IPS DF 19.7 (cell line): ENCODE measurements at regions not wholly inside any gene's neighbourhood (a gene's known extent, or its start where the extent isn't known, plus 50 kb on each side); places are given as distances from the start of the nearest gene placed in this dataset.

Experiments used
- DNase-seq: peaks from one replicate; pipeline ENCODE4 v3.0.0-alpha.2; 2013; ENCODE audit warnings: low read depth, low spot score

- DNase-seq: no peak
These were observed 103.1 kb upstream of the GAP43 start for GRCh38 chr3:115520241-115520640.

DNA sequence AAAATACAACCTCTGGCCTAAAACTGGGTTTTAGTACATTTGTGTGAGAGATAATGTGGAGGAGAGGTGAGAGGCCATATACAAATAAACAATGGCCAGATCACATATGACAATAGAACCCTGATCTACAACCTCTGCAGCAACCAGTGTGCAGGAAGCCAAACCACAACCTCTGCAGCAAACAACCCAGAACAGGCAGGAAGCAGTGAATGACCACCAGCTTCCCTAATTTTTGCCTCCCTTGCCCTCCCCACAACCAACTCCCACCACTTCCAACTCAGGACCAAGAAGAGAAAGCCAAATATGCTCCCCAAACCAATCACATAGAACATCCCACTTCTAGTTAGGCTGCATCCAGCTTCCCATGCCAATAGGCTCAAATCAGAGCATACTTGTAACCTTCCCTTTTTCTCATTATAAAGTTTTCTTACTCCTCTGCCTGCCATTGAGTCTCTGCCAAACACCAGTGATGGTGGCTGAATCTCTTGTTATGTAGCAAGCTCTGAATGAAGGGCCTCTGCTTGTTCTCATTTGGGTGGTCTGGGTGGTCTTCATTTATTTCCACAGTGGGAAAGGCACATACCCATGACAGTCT is 102.6 kb upstream of the GAP43 start:
- DNase-seq: no peak

DNA sequence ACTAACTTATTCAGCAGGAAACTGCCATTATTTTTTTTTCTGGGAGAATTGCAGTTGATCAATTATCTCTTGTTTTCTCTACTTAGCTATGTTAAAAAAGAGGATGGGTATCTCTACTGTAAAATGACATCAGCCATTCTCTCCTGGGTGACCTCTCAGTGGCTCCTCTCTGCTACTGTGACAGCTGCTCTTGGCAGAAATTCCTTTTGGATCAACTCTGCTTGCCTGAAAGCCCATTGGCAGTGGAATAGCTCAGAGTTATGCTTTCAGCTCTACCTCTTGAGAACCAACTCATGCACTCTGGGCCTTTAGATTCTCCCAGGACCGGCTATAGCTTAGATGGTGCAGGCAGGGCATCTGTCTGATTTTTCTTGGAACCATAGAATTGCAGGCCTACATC is 99.9 kb upstream of the GAP43 start:
- DNase-seq: no peak

- no peak for DNase-seq
These were observed 98.8 kb upstream of the GAP43 start for GRCh38 chr3:115524549-115524948.

DNA sequence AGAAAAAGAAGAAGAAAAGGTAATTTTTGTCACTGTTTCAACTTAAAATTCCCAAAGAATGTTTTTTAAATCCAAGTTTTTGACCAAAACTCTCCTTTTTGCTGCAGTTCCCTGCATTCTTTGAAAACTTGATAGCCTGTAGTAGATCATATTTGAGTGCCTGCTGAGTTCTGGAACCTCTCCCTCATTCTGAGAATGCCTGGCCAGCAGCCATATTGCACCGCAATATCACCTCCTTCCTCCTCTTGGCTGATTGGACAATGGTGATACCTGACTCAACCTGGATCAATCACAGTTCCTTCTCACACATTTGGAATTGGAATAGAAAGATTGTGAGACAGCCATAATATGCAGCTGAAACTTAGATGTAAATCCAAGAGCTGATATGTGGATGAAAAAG is 97.6 kb upstream of the GAP43 start:
- no peak for DNase-seq

DNA sequence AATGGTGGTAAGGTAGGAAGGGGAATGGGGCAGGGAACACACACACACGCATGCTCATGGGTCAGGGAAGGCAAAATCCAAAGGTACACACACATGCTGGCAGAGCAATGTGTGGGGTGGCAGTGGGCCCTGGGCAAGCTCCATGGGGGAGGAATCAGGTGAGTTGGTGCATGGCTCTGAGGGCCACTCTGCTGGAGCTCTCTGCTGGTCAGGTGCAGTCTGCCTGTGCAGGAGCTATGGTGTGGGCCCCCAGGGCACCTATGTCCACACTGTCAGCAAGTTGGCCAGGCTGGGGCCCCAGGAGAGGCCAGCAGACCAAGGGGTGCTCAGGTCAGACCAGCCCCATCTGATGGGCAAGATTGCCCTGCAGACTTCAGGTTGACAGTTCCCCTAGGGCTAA is 90.1 kb upstream of the GAP43 start:
- DNase-seq: no peak

DNA sequence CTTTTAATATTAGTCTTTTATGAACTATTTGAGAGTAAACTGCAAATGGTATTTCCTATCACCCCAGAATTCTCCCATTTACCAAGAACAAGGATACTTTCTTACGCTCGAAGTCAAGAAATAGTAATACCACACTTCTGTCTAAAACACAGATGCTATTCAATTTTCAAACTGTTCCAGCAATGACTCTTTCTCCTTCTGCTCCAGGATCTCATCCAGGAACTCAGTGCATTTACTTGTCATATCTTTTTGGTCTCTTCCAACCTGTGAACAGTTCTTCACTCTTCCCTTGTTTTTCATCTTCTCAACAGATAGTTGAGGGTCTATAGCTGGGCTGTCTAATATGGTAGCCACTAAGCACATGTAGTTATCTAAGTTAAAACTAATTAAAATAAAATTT is 87.1 kb upstream of the GAP43 start:
- DNase-seq: no peak

- DNase-seq: no peak
These were observed 85.6 kb upstream of the GAP43 start for GRCh38 chr3:115537669-115538068.

DNA sequence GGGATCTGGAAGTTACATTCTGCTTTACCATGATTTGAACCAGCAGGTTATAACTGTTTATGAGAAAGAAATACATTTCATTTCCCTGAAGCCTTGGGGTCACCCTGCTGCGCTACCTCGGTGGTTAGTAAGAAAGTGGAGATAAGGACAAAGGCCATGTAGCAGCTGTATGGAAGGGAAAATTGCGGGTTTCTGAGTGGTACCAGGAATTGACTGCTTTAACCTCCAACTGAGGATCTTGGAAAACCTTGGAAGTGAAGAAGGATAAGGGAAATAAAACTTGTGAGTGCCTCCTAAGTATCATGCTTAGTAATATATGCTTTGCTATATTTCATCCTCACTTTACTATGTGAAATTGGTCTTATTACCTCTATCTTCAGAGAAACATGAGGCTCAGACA is 76.1 kb upstream of the GAP43 start:
- DNase-seq: no peak

GRCh38 chr3:115548611-115549010 is 74.7 kb upstream of the GAP43 start:
- no peak for DNase-seq

DNA sequence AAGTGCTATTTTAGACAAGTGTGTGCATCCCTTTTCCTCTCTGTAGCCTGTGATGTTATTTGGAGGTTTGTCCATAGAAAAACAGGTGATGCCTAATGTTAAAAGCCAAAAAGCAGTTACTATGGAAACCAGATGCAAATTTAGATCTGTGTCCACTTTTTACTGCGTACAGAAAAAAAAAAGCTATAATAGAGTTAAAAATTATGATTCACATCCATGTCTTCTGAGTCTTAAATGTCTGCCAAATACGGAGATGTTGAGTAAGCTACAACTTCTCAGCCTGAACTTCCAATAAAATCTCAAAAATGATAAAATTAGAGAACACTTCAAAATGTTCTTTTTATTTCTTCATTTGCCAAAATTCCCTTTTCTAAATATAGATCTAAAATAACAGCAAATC is 74.2 kb upstream of the GAP43 start:
- no peak for DNase-seq

DNA sequence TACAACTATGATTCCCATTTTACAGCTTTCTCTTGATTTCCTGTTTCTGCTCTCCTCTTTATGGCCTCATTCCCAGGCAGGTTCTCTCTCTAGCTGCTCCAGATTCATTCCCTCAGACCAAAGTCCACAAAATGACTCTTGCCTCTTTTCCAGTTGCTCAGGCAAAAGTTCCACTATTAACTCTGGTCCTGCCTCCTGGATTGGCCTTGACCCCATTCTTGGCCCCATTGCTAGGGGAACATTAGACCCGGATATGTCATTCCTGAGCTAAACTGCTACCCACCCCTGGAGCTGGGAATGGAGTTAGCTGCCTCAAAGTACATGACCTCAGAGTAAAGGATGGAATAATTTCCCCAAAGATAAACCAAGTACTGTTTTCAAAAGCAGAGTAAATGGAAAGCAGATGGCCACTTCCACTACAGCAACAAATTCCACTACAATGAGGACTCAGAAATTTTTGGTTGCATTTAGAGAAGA is 73.0 kb upstream of the GAP43 start:
- no peak for DNase-seq

DNA sequence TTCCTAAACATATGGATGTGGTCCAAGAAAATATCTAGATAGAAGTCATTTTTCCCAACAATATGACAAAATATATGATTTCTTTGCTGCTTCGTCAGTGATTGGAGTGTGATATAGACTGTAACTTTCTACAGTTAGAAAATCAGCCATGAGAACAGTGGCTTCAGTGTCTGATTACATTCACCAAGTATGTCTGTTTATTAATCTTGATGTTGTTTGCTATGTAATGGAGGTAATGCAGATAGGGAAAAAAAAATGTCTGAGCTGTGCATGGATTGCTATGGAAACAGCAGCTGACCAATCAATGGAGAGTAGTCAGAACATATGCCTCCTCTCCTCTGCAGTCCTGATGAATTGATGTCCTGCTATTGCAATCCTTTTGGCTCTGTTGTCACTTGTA is 72.3 kb upstream of the GAP43 start:
- no peak for DNase-seq

DNA sequence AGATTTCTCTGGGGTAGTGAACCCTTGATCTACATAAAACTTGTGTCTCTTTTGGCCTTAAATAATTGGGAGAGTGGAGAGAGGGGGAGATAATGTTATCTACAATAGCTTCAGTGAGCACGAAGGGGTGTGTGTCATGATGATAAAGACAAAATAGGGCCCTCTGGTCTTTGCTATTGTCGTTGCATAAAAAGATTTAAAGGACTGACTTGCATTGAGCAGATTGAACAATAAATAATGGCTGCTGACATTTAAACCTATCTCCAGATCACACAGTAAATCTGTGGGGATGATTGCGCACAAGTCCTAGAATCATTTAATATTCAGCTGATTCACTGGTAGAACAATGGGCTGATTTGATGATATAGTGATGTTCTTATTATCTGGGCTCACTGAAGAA is 71.3 kb upstream of the GAP43 start:
- no peak for DNase-seq

- DNase-seq: peak; percentile 30
These were observed 69.4 kb upstream of the GAP43 start for GRCh38 chr3:115553796-115554486.

DNA sequence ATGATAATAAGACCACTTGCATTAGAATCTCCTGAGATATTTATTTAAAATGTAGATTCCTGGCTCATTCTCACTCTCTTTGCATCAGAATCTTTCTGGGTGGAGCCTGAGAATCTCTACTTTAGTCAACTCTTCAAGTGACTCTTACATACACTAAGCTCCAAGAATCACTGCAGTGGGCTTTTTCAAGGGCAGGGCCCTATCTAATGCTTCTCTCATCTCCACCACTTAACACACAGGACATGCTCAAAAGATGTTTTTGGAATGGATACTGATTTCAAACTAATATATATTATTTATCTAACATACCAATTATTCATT is 68.9 kb upstream of the GAP43 start:
- DNase-seq: no peak

- DNase-seq: no peak
These were observed 60.6 kb upstream of the GAP43 start for GRCh38 chr3:115562636-115563267.

DNA sequence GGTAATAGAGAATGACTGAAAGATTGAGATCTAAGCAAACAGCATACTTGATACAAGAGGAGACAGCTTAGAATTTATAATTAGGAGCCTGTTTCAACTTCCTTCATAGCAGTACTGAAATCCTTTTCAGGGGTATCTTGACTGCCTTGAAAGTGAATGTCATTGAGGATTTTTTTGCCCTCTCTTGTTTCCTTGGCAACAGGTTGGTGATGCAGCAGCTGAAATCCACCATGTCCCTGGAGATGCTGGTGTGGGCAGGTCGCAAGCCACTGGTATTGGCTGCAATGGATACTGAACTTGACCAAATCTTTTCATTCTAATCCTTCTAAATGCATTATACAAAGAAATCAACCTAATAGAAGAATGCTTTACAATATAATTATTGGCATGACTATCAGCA is 59.3 kb upstream of the GAP43 start:
- no peak for DNase-seq

DNA sequence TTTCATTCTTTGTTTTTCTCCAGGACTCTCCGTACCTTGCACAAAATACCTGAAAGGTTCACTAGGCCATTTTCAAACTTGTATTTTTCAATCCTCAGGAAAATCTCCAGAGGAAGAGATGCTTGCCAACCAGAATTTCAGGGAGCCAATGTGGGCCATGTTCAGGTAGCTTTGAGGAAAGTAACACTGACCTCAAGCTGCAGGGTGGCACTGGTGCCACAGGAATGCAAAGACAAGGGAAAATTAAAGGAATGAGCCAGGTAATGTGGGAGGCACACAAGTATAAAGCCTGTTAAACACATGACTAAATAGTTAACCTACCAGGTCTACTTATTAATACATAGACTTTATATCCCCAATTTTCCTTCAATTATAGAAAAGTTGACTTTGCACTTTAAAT is 51.9 kb upstream of the GAP43 start:
- DNase-seq: no peak
